GM12873 (cell line): ENCODE measurements at regions not wholly inside any gene's neighbourhood (a gene's known extent, or its start where the extent isn't known, plus 50 kb on each side); places are given as distances from the start of the nearest gene placed in this dataset.

ENCODE experiments used
- TF ChIP-seq, protein P1 (sequence below): IDR thresholded peaks from 2 replicates; pipeline ENCODE4 v1.5.1; 2012; ENCODE audit warnings: low read depth, mild to moderate bottlenecking, moderate library complexity, low read length, control low read depth; ENCODE audit not compliant: insufficient read depth; ENCODE audit errors: missing control alignments

GRCh38 chr13:73625562-73626339 lies 508.5 kb downstream of the KLF12 start:
- TF ChIP-seq, protein P1, sequence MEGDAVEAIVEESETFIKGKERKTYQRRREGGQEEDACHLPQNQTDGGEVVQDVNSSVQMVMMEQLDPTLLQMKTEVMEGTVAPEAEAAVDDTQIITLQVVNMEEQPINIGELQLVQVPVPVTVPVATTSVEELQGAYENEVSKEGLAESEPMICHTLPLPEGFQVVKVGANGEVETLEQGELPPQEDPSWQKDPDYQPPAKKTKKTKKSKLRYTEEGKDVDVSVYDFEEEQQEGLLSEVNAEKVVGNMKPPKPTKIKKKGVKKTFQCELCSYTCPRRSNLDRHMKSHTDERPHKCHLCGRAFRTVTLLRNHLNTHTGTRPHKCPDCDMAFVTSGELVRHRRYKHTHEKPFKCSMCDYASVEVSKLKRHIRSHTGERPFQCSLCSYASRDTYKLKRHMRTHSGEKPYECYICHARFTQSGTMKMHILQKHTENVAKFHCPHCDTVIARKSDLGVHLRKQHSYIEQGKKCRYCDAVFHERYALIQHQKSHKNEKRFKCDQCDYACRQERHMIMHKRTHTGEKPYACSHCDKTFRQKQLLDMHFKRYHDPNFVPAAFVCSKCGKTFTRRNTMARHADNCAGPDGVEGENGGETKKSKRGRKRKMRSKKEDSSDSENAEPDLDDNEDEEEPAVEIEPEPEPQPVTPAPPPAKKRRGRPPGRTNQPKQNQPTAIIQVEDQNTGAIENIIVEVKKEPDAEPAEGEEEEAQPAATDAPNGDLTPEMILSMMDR = no peak

GRCh38 chr13:73623281-73623680 lies 510.9 kb downstream of the KLF12 start:
- TF ChIP-seq, protein P1 = no peak

GRCh38 chr13:73622381-73622780 lies 511.8 kb downstream of the KLF12 start:
- TF ChIP-seq, protein P1 = no peak

GRCh38 chr13:73618275-73618865 lies 515.8 kb downstream of the KLF12 start:
- TF ChIP-seq, protein P1 = no peak

DNA sequence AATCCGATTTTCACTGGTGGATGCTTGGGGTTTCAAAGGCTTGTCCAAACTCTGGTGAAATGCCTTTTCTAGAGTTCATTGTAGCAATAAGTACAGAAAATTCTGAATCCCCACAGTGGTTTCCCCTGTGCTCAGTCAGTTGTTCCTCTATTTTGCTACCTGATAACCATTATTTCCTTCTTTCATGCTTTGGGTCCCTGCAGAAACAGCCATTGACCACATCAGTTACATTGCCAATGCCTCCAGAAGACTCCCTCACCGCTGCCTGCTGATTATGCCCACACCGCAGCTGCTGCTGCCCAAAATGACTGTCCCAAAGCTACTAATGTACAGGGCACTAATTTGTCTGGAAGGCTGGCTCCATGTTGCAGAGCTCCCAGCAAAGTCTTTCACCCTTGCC lies 517.3 kb downstream of the KLF12 start:
- TF ChIP-seq, protein P1 = no peak

GRCh38 chr13:73610799-73611592 lies 523.2 kb downstream of the KLF12 start:
- TF ChIP-seq, protein P1 = no peak
